GM12891 (cell line): ENCODE measurements at regions not wholly inside any gene's neighbourhood (a gene's known extent, or its start where the extent isn't known, plus 50 kb on each side); places are given as distances from the start of the nearest gene placed in this dataset.

ENCODE experiments used
- POLR2A ChIP-seq: IDR thresholded peaks from 2 replicates; pipeline ENCODE4 v1.6.1; 2011; ENCODE audit warnings: low read depth, low read length, control low read depth
- POLR2AphosphoS5 ChIP-seq: IDR thresholded peaks from 2 replicates; pipeline ENCODE4 v1.6.1; 2011; ENCODE audit warnings: low read depth, low read length, control low read depth
- SPI1 ChIP-seq: IDR thresholded peaks from 2 replicates; pipeline ENCODE4 v1.6.1; 2011; ENCODE audit warnings: low read depth, low read length, control low read depth
- TAF1 ChIP-seq: IDR thresholded peaks from 2 replicates; pipeline ENCODE4 v1.6.1; 2011; ENCODE audit warnings: low read depth, low read length, control low read depth

DNA sequence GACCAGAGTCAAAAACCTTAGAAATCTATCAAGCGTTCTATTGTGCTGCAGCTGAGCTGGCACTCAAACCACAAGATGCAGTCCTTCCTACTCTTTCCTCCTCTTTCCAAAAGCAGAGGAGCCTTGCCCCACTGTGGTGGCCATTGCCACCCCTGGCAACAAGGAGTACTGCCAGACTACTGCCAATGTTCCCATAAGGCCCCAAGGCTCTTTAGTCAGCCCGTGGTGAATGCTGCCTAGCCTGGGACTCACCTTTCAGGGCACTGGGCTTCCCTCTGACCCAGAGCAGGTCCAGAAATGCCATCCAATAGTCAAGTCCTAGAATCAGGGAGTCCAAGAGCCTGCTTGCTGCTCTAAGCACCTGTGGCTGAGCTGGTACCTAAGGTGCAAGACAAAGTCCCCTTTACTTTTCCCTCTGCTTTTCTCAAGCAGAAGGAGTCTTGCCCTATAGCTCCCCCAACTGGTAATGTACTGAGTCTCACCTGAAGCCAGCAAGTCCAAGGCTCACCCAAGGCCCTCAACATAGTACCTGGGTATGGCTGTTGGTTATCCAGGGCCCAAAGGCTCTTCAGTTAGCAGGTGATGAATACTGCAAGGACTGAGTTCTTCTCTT is 219.4 kb downstream of the ATPSCKMT start:
- no peak for TF ChIP-seq POLR2AphosphoS5
- no peak for TF ChIP-seq SPI1
- TF ChIP-seq TAF1: no peak
- no peak for TF ChIP-seq POLR2A
